DOHH2 (cell line): ENCODE measurements at regions not wholly inside any gene's neighbourhood (a gene's known extent, or its start where the extent isn't known, plus 50 kb on each side); places are given as distances from the start of the nearest gene placed in this dataset.

ENCODE experiments used
- H3F3A ChIP-seq: fragments of 200-600 bp; sonication (generic), shearing (Covaris generic); 2 replicates; pipeline ENCODE4 v1.6.0; 2016; ENCODE audit warnings: antibody characterized with exemption, mild to moderate bottlenecking; ENCODE audit not compliant: control insufficient read depth, insufficient read depth
- H3K27ac ChIP-seq: fragments of 200-600 bp; sonication (generic); 2 replicates; pipeline ENCODE4 v1.5.1; 2014; ENCODE audit warnings: low read depth, mild to moderate bottlenecking, low read length, moderate library complexity
- H3K27me3 ChIP-seq: fragments of 200-600 bp; sonication (generic); 2 replicates; pipeline ENCODE4 v1.6.1; 2014; ENCODE audit warnings: mild to moderate bottlenecking, low read length, mixed read lengths; ENCODE audit not compliant: control insufficient read depth
- H3K36me3 ChIP-seq: fragments of 200-600 bp; sonication (generic); 2 replicates; pipeline ENCODE4 v1.6.1; 2014; ENCODE audit warnings: mild to moderate bottlenecking, low read length, moderate library complexity, mixed read lengths; ENCODE audit not compliant: control insufficient read depth
- H3K4me1 ChIP-seq: fragments of 200-600 bp; sonication (generic); 2 replicates; pipeline ENCODE4 v1.6.1; 2014; ENCODE audit warnings: mild to moderate bottlenecking, low read length, mixed read lengths; ENCODE audit not compliant: control insufficient read depth
- H3K4me2 ChIP-seq: fragments of 200-600 bp; sonication (generic); 2 replicates; pipeline ENCODE4 v1.6.0; 2014; ENCODE audit warnings: mild to moderate bottlenecking, low read length, moderate library complexity
- H3K4me3 ChIP-seq: fragments of 200-600 bp; sonication (generic); 2 replicates; pipeline ENCODE4 v1.5.1; 2014; ENCODE audit warnings: mild to moderate bottlenecking, low read length, mixed read lengths
- H3K79me2 ChIP-seq: fragments of 200-600 bp; sonication (generic); 2 replicates; pipeline ENCODE4 v1.6.1; 2014; ENCODE audit warnings: mild to moderate bottlenecking, low read length, mixed read lengths; ENCODE audit not compliant: control insufficient read depth
- H3K9me2 ChIP-seq: fragments of 200-600 bp; sonication (generic); replicated peaks from 2 replicates; pipeline ENCODE4 v1.6.1; 2014; ENCODE audit warnings: mild to moderate bottlenecking, low read length, mixed read lengths; ENCODE audit not compliant: control insufficient read depth
- H3K9me3 ChIP-seq: fragments of 200-600 bp; sonication (generic); 2 replicates; pipeline ENCODE4 v1.6.1; 2014; ENCODE audit warnings: antibody characterized with exemption, low read length, mixed read lengths; ENCODE audit not compliant: control insufficient read depth, insufficient read depth
- H4K20me1 ChIP-seq: fragments of 200-600 bp; sonication (generic); 2 replicates; pipeline ENCODE4 v1.6.0; 2014; ENCODE audit warnings: low read depth, mild to moderate bottlenecking, antibody characterized with exemption, low read length, moderate library complexity; ENCODE audit not compliant: control insufficient read depth, insufficient read depth
- CTCF ChIP-seq: fragments of 200-600 bp; sonication (generic); IDR thresholded peaks from one replicate; pipeline ENCODE4 v1.5.1; 2014; ENCODE audit warnings: antibody characterized with exemption, mild to moderate bottlenecking, low read depth, low read length; ENCODE audit not compliant: poor library complexity, severe bottlenecking
- EZH2phosphoT487 ChIP-seq: fragments of 200-600 bp; sonication (generic); IDR thresholded peaks from 2 replicates; pipeline ENCODE4 v1.6.1; 2017; ENCODE audit warnings: borderline replicate concordance, mild to moderate bottlenecking, antibody characterized with exemption, low read length, moderate library complexity, mixed read lengths

- Histone ChIP-seq H3K27me3 (no peaks in the 10 kb centered on the region), H3K9me2 (no peaks in the 10 kb centered on the region), H3K4me2 (no peak overlapping the region), H3K79me2 (no peaks in the 10 kb centered on the region), H3K4me1 (no peaks in the 10 kb centered on the region; the same call in 1 of the 2 replicates), H3K4me3 (no peak overlapping the region), H3F3A (no peaks in the 10 kb centered on the region), H3K9me3 (no peaks in the 10 kb centered on the region), H3K27ac (no peak overlapping the region), H3K36me3 (no peaks in the 10 kb centered on the region), H4K20me1 (no peaks in the 10 kb centered on the region)
- TF ChIP-seq EZH2phosphoT487: no peak
- TF ChIP-seq CTCF: no peak
Measured at GRCh38 chr13:50257646-50258045, 242.4 kb downstream of the KCNRG start.

GRCh38 chr13:50261130-50261901, 246.1 kb downstream of the KCNRG start:
- no peaks in the 10 kb centered on the region for H3F3A ChIP-seq

GRCh38 chr13:50267066-50267465, 251.8 kb downstream of the KCNRG start:
- Histone ChIP-seq H3F3A (no peaks in the 10 kb centered on the region), H3K4me2 (no peak overlapping the region), H4K20me1 (no peaks in the 10 kb centered on the region), H3K27me3 (no peaks in the 10 kb centered on the region), H3K79me2 (no peaks in the 10 kb centered on the region), H3K36me3 (no peaks in the 10 kb centered on the region), H3K9me3 (no peaks in the 10 kb centered on the region), H3K4me3 (no peak overlapping the region), H3K27ac (no peak overlapping the region), H3K4me1 (no peaks in the 10 kb centered on the region), H3K9me2 (no peaks in the 10 kb centered on the region)
- TF ChIP-seq CTCF (no peak), EZH2phosphoT487 (no peak)

More at GRCh38 chr13:50261130-50261901, 246.1 kb downstream of the KCNRG start:
- Histone ChIP-seq H3K79me2 (no peaks in the 10 kb centered on the region), H3K27ac (no peak overlapping the region), H3K27me3 (no peaks in the 10 kb centered on the region), H3K4me1 (no peaks in the 10 kb centered on the region; the same call in 1 of the 2 replicates), H3K9me3 (no peaks in the 10 kb centered on the region), H3K4me2 (no peak overlapping the region), H3K36me3 (no peaks in the 10 kb centered on the region), H3K4me3 (no peak overlapping the region), H3K9me2 (no peaks in the 10 kb centered on the region), H4K20me1 (no peaks in the 10 kb centered on the region)
- TF ChIP-seq CTCF (no peak), EZH2phosphoT487 (no peak)
